ENCODE measurements at regions not wholly inside any gene's neighbourhood (a gene's known extent, or its start where the extent isn't known, plus 50 kb on each side); places are given as distances from the start of the nearest gene placed in this dataset.
"Not testable (repeated sequence)": the region's sequence is repeated elsewhere in the genome, so short reads cannot be mapped to it uniquely, and the experiment has no call there.

- H3K4me3 ChIP-seq (ENCODE audit: low read length), result not testable (repeated sequence)
Measured at GRCh38 chr9:63814970-63815669, 1469.9 kb downstream of the FOXD4L5 start.

GRCh38 chr9:63813391-63814021, 1471.5 kb downstream of the FOXD4L5 start:
- H3K9ac ChIP-seq (ENCODE audit: low read length); H3K4me2 ChIP-seq (ENCODE audit: low read length); H3K4me3 ChIP-seq (ENCODE audit: low read length); H3K79me2 ChIP-seq (replicated peaks; ENCODE audit: insufficient read depth, low read length); H2AFZ ChIP-seq (ENCODE audit: low read depth, low read length); H3K27ac ChIP-seq (ENCODE audit: low read length); H4K20me1 ChIP-seq (ENCODE audit: insufficient read depth); H3K36me3 ChIP-seq (ENCODE audit: insufficient read depth, low read length); H3K9me2 ChIP-seq (ENCODE audit: insufficient read depth, low read length); H3F3A ChIP-seq (ENCODE audit: insufficient read depth, low read length, poor library complexity, severe bottlenecking): not testable (repeated sequence)
- Histone ChIP-seq H3K9me3 (ENCODE audit: low read length) (peaks cover 11% of the 10 kb centered on the region), H3K27me3 (ENCODE audit: insufficient read depth, low read depth, low read length) (peaks cover 17% of the 10 kb centered on the region)

More at GRCh38 chr9:63814970-63815669, 1469.9 kb downstream of the FOXD4L5 start:
- not testable (repeated sequence) for H3K4me2 ChIP-seq (ENCODE audit: low read length); H3K27ac ChIP-seq (ENCODE audit: low read length); H4K20me1 ChIP-seq (ENCODE audit: insufficient read depth); H3K36me3 ChIP-seq (ENCODE audit: insufficient read depth, low read length); H3K9me2 ChIP-seq (ENCODE audit: insufficient read depth, low read length); H2AFZ ChIP-seq (ENCODE audit: low read depth, low read length); H3K9ac ChIP-seq (ENCODE audit: low read length); H3F3A ChIP-seq (ENCODE audit: insufficient read depth, low read length, poor library complexity, severe bottlenecking); H3K79me2 ChIP-seq (replicated peaks; ENCODE audit: insufficient read depth, low read length)
- peaks cover 11% of the 10 kb centered on the region for H3K9me3 ChIP-seq (ENCODE audit: low read length)
- peaks cover 17% of the 10 kb centered on the region for H3K27me3 ChIP-seq (ENCODE audit: insufficient read depth, low read depth, low read length)

DNA sequence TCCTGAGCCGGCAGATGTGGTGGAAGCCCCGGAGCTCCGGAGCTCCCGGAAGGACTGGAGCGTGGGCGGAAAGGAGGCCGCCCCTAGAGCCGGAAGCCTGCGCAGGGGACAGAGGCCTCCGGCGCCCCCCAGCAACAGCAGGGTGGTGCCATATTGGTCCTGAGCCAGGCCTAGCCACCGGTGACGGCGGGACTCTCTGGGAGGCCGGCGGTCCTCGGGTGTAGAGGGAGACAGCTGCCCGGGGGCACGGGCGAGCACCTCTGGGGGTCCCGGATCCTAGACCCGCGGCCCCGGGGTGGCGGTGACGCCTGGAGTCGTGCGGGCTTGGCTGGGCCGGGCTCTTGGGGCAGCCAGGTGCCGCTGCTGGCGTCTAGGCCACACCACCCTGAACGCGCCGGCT, 1472.2 kb downstream of the FOXD4L5 start:
- H3K9ac ChIP-seq (ENCODE audit: low read length), result not testable (repeated sequence)

GRCh38 chr9:63804205-63804604, 1480.8 kb downstream of the FOXD4L5 start:
- H3K79me2 ChIP-seq (replicated peaks; ENCODE audit: insufficient read depth, low read length); H3F3A ChIP-seq (ENCODE audit: insufficient read depth, low read length, poor library complexity, severe bottlenecking); H3K4me2 ChIP-seq (ENCODE audit: low read length); H4K20me1 ChIP-seq (ENCODE audit: insufficient read depth); H3K9me2 ChIP-seq (ENCODE audit: insufficient read depth, low read length); H3K4me3 ChIP-seq (ENCODE audit: low read length); H3K36me3 ChIP-seq (ENCODE audit: insufficient read depth, low read length); H2AFZ ChIP-seq (ENCODE audit: low read depth, low read length); H3K27ac ChIP-seq (ENCODE audit: low read length); H3K27me3 ChIP-seq (ENCODE audit: insufficient read depth, low read depth, low read length); H3K9me3 ChIP-seq (ENCODE audit: low read length); H3K9ac ChIP-seq (ENCODE audit: low read length): not testable (repeated sequence)

More for the DNA sequence above, 1472.2 kb downstream of the FOXD4L5 start:
- H3K27ac ChIP-seq (ENCODE audit: low read length); H3K36me3 ChIP-seq (ENCODE audit: insufficient read depth, low read length); H3K4me2 ChIP-seq (ENCODE audit: low read length); H3K9me2 ChIP-seq (ENCODE audit: insufficient read depth, low read length); H3K79me2 ChIP-seq (replicated peaks; ENCODE audit: insufficient read depth, low read length); H3K4me3 ChIP-seq (ENCODE audit: low read length); H3F3A ChIP-seq (ENCODE audit: insufficient read depth, low read length, poor library complexity, severe bottlenecking); H3K9me3 ChIP-seq (ENCODE audit: low read length); H2AFZ ChIP-seq (ENCODE audit: low read depth, low read length); H4K20me1 ChIP-seq (ENCODE audit: insufficient read depth): not testable (repeated sequence)
- H3K27me3 ChIP-seq (ENCODE audit: insufficient read depth, low read depth, low read length), result peaks cover 13% of the 10 kb centered on the region

DNA sequence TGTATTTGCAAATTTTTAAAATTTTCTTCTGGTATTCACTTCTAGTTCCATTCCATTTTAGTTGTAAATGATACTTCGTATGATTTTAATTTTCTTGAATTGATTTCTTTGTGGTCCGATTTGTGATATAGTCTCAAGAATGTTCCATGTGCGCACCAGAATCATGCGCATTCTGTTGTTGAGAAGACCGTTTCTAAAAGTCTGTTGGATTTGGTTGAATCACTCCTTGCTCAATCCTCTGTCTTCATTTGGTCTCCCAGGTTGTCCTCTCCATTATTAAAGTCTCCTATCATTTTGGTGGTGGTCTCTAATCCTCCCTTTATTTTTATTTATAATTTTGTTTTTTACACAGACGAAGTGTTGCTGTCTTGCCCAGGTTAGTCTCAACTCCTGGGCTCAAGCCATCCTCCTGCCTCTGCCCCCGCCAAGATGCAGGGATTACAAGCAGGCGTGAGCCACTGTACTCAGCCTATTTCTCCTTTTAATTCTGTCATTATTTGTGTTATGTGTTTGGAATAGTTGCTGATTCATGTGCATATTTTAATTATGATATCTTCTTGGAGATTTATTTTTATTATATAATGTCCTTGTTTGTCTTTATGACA, 1490.8 kb downstream of the FOXD4L5 start:
- H2AFZ ChIP-seq (ENCODE audit: low read depth, low read length); H3K4me3 ChIP-seq (ENCODE audit: low read length); H3K36me3 ChIP-seq (ENCODE audit: insufficient read depth, low read length); H3K27ac ChIP-seq (ENCODE audit: low read length); H3F3A ChIP-seq (ENCODE audit: insufficient read depth, low read length, poor library complexity, severe bottlenecking); H3K79me2 ChIP-seq (replicated peaks; ENCODE audit: insufficient read depth, low read length); H3K27me3 ChIP-seq (ENCODE audit: insufficient read depth, low read depth, low read length); H3K9me3 ChIP-seq (ENCODE audit: low read length); H3K9ac ChIP-seq (ENCODE audit: low read length); H3K4me2 ChIP-seq (ENCODE audit: low read length); H3K9me2 ChIP-seq (ENCODE audit: insufficient read depth, low read length); H4K20me1 ChIP-seq (ENCODE audit: insufficient read depth): not testable (repeated sequence)

DNA sequence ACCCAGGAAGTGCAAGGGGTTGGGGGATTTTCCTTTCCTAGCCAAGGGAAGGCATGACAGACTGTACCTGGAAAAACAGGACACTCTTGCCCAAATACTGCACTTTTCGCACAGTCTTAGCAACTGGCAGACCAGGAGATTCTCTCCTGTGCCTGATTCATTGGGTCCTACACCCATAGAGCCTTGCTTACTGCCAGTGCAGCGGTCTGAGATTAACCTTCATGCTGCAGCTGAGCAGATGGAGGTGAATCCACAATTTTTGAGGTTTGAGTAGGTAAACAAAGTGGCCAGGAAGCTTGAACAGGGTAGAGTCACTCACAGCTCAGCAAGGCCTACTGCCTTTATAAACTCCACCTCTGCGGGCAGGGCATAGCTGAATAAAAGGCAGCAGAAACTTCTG, 1497.6 kb downstream of the FOXD4L5 start:
- H3K9ac ChIP-seq (ENCODE audit: low read length); H2AFZ ChIP-seq (ENCODE audit: low read depth, low read length); H3F3A ChIP-seq (ENCODE audit: insufficient read depth, low read length, poor library complexity, severe bottlenecking); H3K4me3 ChIP-seq (ENCODE audit: low read length); H3K9me3 ChIP-seq (ENCODE audit: low read length); H3K4me2 ChIP-seq (ENCODE audit: low read length); H4K20me1 ChIP-seq (ENCODE audit: insufficient read depth); H3K9me2 ChIP-seq (ENCODE audit: insufficient read depth, low read length); H3K27me3 ChIP-seq (ENCODE audit: insufficient read depth, low read depth, low read length); H3K79me2 ChIP-seq (replicated peaks; ENCODE audit: insufficient read depth, low read length); H3K27ac ChIP-seq (ENCODE audit: low read length); H3K36me3 ChIP-seq (ENCODE audit: insufficient read depth, low read length): not testable (repeated sequence)

DNA sequence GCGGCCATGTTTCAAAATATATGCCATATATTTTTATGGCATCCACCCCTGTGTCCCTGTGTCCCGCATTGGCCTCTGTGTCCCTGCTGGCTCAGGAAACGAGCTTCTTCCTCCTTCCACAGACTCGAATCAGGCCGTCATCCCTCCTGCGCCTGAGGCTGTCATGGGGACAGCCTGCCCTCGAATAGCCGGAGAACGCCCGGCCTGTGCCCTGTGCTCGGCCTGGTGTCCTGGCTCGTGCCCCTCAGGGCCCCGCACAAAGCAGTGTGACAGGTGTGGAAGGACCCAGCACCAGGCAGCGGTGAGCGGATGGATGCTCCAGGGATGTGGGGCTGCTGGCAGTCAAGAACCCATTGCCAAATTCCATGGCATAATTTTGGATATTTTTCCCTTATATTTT, 1500.0 kb downstream of the FOXD4L5 start:
- H3K79me2 ChIP-seq (replicated peaks; ENCODE audit: insufficient read depth, low read length); H3K9me3 ChIP-seq (ENCODE audit: low read length); H3K4me2 ChIP-seq (ENCODE audit: low read length); H3K9ac ChIP-seq (ENCODE audit: low read length); H3K36me3 ChIP-seq (ENCODE audit: insufficient read depth, low read length); H4K20me1 ChIP-seq (ENCODE audit: insufficient read depth); H3F3A ChIP-seq (ENCODE audit: insufficient read depth, low read length, poor library complexity, severe bottlenecking); H3K27me3 ChIP-seq (ENCODE audit: insufficient read depth, low read depth, low read length); H3K4me3 ChIP-seq (ENCODE audit: low read length); H2AFZ ChIP-seq (ENCODE audit: low read depth, low read length); H3K27ac ChIP-seq (ENCODE audit: low read length); H3K9me2 ChIP-seq (ENCODE audit: insufficient read depth, low read length): not testable (repeated sequence)

- H3K27me3 ChIP-seq (ENCODE audit: insufficient read depth, low read depth, low read length); H3F3A ChIP-seq (ENCODE audit: insufficient read depth, low read length, poor library complexity, severe bottlenecking); H3K4me3 ChIP-seq (ENCODE audit: low read length); H3K9me3 ChIP-seq (ENCODE audit: low read length); H3K9ac ChIP-seq (ENCODE audit: low read length); H3K79me2 ChIP-seq (replicated peaks; ENCODE audit: insufficient read depth, low read length); H4K20me1 ChIP-seq (ENCODE audit: insufficient read depth); H3K36me3 ChIP-seq (ENCODE audit: insufficient read depth, low read length); H3K27ac ChIP-seq (ENCODE audit: low read length); H2AFZ ChIP-seq (ENCODE audit: low read depth, low read length); H3K4me2 ChIP-seq (ENCODE audit: low read length); H3K9me2 ChIP-seq (ENCODE audit: insufficient read depth, low read length): not testable (repeated sequence)
Measured at GRCh38 chr9:63784421-63784820, 1500.6 kb downstream of the FOXD4L5 start.
